Sigmoid colon (tissue), 4 donors: ENCODE measurements at regions not wholly inside any gene's neighbourhood (a gene's known extent, or its start where the extent isn't known, plus 50 kb on each side); places are given as distances from the start of the nearest gene placed in this dataset.

ENCODE experiments used
- CTCF ChIP-seq, 4 experiments: fragments of 450-650 bp in 3 of 4; fragments of 200-600 bp in 1 of 4; IDR thresholded peaks; one replicate each; pipeline ENCODE4 v1.5.1; 2016 to 2019; ENCODE audit warnings: antibody characterized with exemption in 4 of 4, mild to moderate bottlenecking in 3 of 4, moderate library complexity in 2 of 4
- POLR2A ChIP-seq, 2 donors: fragments of 450-650 bp; IDR thresholded peaks; one replicate each; pipeline ENCODE4 v1.6.1; 2016; ENCODE audit warnings: antibody characterized with exemption in 2 of 2, mild to moderate bottlenecking in 2 of 2, moderate library complexity in 2 of 2
- POLR2AphosphoS5 ChIP-seq, 4 donors: sonication (generic); formaldehyde crosslinking; IDR thresholded peaks; one replicate each; pipeline ENCODE4 v1.6.1; 2017; ENCODE audit warnings: antibody characterized with exemption in 4 of 4

DNA sequence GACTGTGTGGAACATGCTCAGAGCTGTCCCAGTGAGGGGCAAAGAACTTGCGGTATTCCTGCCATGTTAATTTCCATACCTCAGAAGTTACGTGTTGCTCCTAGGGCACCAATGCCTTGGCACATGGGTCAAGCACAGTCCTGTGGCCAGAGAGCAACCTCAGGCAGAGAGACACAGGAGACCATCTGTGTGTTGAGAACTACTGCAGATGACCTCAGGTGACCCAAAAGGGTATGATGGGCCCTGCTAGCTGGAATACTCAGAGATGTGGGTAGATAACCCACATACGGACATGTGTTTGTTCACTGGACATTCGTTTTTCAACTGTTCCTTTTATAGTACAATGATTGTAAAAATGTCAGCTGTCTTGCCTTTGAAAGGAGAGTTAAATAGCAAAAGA lies 71.5 kb upstream of the BMP2 start:
- no peak for TF ChIP-seq CTCF (IDR thresholded peaks at IDR 0.05)
- TF ChIP-seq POLR2A (IDR thresholded peaks at IDR 0.05): no peak
- TF ChIP-seq POLR2AphosphoS5 (IDR thresholded peaks at IDR 0.05): no peak
